HepG2 (cell line): ENCODE measurements at regions not wholly inside any gene's neighbourhood (a gene's known extent, or its start where the extent isn't known, plus 50 kb on each side); places are given as distances from the start of the nearest gene placed in this dataset.

ENCODE experiments used
- ATAC-seq: fragments of 200-7000 bp; cut with Tn5 transposase; 3 replicates; pipeline ENCODE4 v1.9.1; 2020; ENCODE audit warnings: mild to moderate bottlenecking, moderate library complexity
- BruUV-seq: library from RNA; stranded (reverse); fragments of 400-500 nt; replicated peaks from 2 replicates; lab custom pipeline; 2021; lab: Mats Ljungman, UMichigan
- CTCF ChIA-PET: fragments of 300-600 bp; formaldehyde crosslinking; extraction: SDS; loops from one replicate; lab custom pipeline; 2021; ENCODE audit warnings: low total read pairs, inconsistent platforms, low intra/inter-chr PET ratio; lab: Yijun Ruan, JAX
- POLR2A ChIA-PET: fragments of 350-600 bp; sonication (Branson Sonifier 250); formaldehyde crosslinking; loops from one replicate; lab custom pipeline; 2020; ENCODE audit warnings: antibody characterized with exemption, inconsistent platforms; lab: Yijun Ruan, JAX
- DNase-seq: peaks from one replicate; pipeline ENCODE4 v3.0.0-alpha.2; 2015; ENCODE audit warnings: low spot score
- FAIRE-seq: peaks from 3 replicates; lab custom pipeline; 2011; peaks lifted over from hg19 to GRCh38; lab: Jason Lieb, UNC
- H2AFZ ChIP-seq: one replicate; pipeline ENCODE4 v1.6.1; 2011; ENCODE audit warnings: low read length, inconsistent platforms
- H3K27ac ChIP-seq: fragments of 300-600 bp; 3 replicates; pipeline ENCODE4 v1.8.0; 2011; ENCODE audit warnings: mixed run types, mild to moderate bottlenecking, mixed read lengths, low read length, inconsistent platforms; ENCODE audit not compliant: insufficient read depth; ENCODE audit errors: extremely low read length
- H3K27me3 ChIP-seq, 2 experiments: fragments of 200-600 bp in 1 of 2; 2 replicates in 1 of 2; 3 replicates in 1 of 2; pipeline versions ENCODE4 v1.6.0 to v1.8.0; 2011; ENCODE audit warnings: low read length in 2 of 2, mild to moderate bottlenecking in 2 of 2, moderate library complexity in 2 of 2, inconsistent platforms in 1 of 2; ENCODE audit not compliant: insufficient read depth in 2 of 2, control insufficient read depth in 1 of 2
- H3K36me3 ChIP-seq, 2 experiments: fragments of 200-600 bp in 1 of 2; replicated peaks in 1 of 2; 2 replicates in 1 of 2; 3 replicates in 1 of 2; pipeline versions ENCODE4 v1.5.1 to v1.8.0; 2011; ENCODE audit warnings: low read length in 2 of 2, inconsistent platforms in 1 of 2; ENCODE audit not compliant: insufficient read depth in 2 of 2, control insufficient read depth in 1 of 2
- H3K4me1 ChIP-seq: 2 replicates; pipeline ENCODE4 v1.5.1; 2012; ENCODE audit warnings: low read length, inconsistent platforms; ENCODE audit not compliant: insufficient read depth
- H3K4me2 ChIP-seq: 2 replicates; pipeline ENCODE4 v1.6.0; 2011; ENCODE audit warnings: low read depth, low read length, inconsistent platforms
- H3K4me3 ChIP-seq, 3 experiments: fragments of 200-600 bp in 1 of 3; sonication (generic), shearing (Covaris generic) in 1 of 3; replicated peaks in 1 of 3; 2 replicates each; pipeline ENCODE4 v1.5.1; 2011 to 2016; ENCODE audit warnings: low read length in 3 of 3, inconsistent platforms in 2 of 3, low read depth in 2 of 3, mild to moderate bottlenecking in 2 of 3, control low read depth in 1 of 3, mixed read lengths in 1 of 3; ENCODE audit not compliant: insufficient read depth in 1 of 3
- H3K79me2 ChIP-seq: one replicate; pipeline ENCODE4 v1.6.1; 2011; ENCODE audit warnings: low read length, inconsistent platforms; ENCODE audit not compliant: insufficient read depth
- H3K9ac ChIP-seq: 2 replicates; pipeline ENCODE4 v1.6.0; 2011; ENCODE audit warnings: mild to moderate bottlenecking, low read depth, low read length, inconsistent platforms; ENCODE audit not compliant: insufficient read depth
- H3K9me3 ChIP-seq: 2 replicates; pipeline ENCODE4 v1.5.1; 2012; ENCODE audit warnings: mild to moderate bottlenecking, low read length
- H4K20me1 ChIP-seq: 2 replicates; pipeline ENCODE4 v1.6.0; 2011; ENCODE audit warnings: inconsistent platforms, mild to moderate bottlenecking, low read length, moderate library complexity; ENCODE audit not compliant: insufficient read depth
- CHCHD3 ChIP-seq: sonication (generic); formaldehyde crosslinking; IDR thresholded peaks from 2 replicates; pipeline ENCODE4 v1.8.0; 2022; ENCODE audit warnings: mild to moderate bottlenecking, missing genetic modification reagents, moderate library complexity
- GZF1 ChIP-seq: sonication (generic); formaldehyde crosslinking; IDR thresholded peaks from 2 replicates; pipeline ENCODE4 v1.5.1; 2020; ENCODE audit warnings: mild to moderate bottlenecking, missing genetic modification reagents
- RFX1 ChIP-seq: fragments of 450-650 bp; IDR thresholded peaks from 2 replicates; pipeline ENCODE4 v1.6.1; 2017
- ZNF564 ChIP-seq: sonication (generic); formaldehyde crosslinking; IDR thresholded peaks from 2 replicates; pipeline ENCODE4 v1.8.1; 2023; ENCODE audit warnings: mild to moderate bottlenecking, missing genetic modification reagents
- ZNF569 ChIP-seq: sonication (generic); formaldehyde crosslinking; IDR thresholded peaks from 2 replicates; pipeline ENCODE4 v1.5.0; 2020; ENCODE audit warnings: mild to moderate bottlenecking, missing genetic modification reagents, moderate library complexity, borderline replicate concordance
- WGBS: methylation state at CpG from one replicate; pipeline ENCODE4 v1.1.6; 2017; ENCODE audit warnings: low lambda C conversion rate; 5-methylcytosine and 5-hydroxymethylcytosine counted together
- in situ Hi-C: cut with HindIII; loops from 2 replicates; pipeline ENCODE4 v1.10.0; 2017; ENCODE audit warnings: low pct_unique_long_range_greater_than_20kb; ENCODE audit not compliant: extremely low pct_ligation_motif_present
- intact Hi-C: fragments of 100-400 bp; cut with micrococcal nuclease; formaldehyde crosslinking; loops from one replicate; pipeline ENCODE4 v1.10.0; 2022; ENCODE audit not compliant: unreplicated experiment
- TF ChIP-seq, protein P1 (sequence below): sonication (generic); formaldehyde crosslinking; IDR thresholded peaks from 2 replicates; pipeline ENCODE4 v1.5.0; 2020; ENCODE audit warnings: missing genetic modification reagents, mild to moderate bottlenecking, borderline replicate concordance
- TF ChIP-seq, protein P2 (sequence below): sonication (generic); formaldehyde crosslinking; IDR thresholded peaks from 2 replicates; pipeline ENCODE4 v1.5.0; 2020; ENCODE audit warnings: mild to moderate bottlenecking, missing genetic modification reagents, borderline replicate concordance

DNA sequence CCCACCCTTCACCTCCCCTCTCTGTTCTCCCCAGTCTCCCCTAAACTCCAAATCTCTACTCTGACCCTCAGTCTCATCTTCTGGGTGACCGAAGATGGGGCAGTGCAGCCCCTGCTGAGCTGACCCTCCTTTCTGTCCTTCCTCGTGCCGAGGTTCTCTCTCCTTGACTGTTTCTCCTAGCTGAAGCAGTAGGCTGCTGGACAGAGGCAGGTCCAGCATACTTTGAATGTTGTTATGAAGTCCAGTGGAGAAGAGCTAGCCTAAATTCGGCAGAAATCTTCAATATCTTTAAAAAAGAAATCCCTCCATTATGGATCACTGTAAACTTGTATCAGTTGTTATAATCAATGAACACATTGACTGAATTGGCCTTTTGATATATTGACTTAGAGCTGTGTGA is 63.2 kb downstream of the RRM2 start (continued):
- TF ChIP-seq, protein P1, sequence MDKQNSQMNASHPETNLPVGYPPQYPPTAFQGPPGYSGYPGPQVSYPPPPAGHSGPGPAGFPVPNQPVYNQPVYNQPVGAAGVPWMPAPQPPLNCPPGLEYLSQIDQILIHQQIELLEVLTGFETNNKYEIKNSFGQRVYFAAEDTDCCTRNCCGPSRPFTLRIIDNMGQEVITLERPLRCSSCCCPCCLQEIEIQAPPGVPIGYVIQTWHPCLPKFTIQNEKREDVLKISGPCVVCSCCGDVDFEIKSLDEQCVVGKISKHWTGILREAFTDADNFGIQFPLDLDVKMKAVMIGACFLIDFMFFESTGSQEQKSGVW (CRISPR knock-in tag): no peak
- TF ChIP-seq ZNF569 (no peak), ZNF564 (CRISPR knock-in tag) (no peak)

DNA sequence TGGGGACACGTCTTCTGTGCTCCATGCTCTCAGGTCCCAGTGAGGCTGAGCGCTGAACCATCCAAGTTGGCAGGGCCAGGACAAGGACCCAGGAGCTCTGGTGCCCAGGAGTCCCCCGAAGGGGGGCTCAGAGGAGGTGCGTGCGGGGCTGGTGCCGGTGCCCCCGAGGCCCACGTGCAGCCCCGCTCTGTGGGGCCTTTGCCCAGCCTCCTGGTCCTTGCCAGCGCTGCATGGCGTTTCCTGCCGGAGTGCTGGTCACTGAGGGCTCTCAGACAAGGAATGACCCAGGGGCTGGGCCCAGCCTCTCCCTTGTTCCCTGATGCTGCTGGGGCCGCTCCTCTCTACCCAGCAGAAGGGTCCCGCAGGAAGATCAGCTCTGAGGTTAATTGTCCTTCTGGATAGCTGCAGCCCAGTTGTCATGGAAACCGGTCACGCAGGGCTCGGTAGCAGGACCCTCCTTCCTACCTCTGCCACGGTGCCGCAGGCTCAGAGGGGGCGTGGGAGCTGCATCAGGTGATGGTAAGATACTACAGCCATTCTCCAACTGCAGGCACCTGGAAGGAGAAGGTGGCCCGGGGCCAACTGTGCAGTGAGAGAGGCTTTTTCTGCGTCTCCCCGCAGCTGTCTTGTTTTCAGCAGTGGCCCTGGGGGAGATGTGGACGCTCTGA is 64.5 kb downstream of the RRM2 start:
- in situ Hi-C loops (no loop called here), intact Hi-C loops (no loop called here)
- Histone ChIP-seq H3K4me1 (no peaks in the 10 kb centered on the region), H3K4me2 (no peak overlapping the region), H3K9me3 (no peaks in the 10 kb centered on the region), H3K79me2 (no peaks in the 10 kb centered on the region), H3K4me3 (no peak overlapping the region), H4K20me1 (no peaks in the 10 kb centered on the region), H2AFZ (no peak overlapping the region), H3K27me3 (no peaks in the 10 kb centered on the region), H3K9ac (no peak overlapping the region), H3K27ac (no peak overlapping the region), H3K36me3 (peaks cover 0 to 3% of the 10 kb centered on the region in 2 experiments; a peak in 1 of 5 replicates)
- TF ChIP-seq GZF1 (no peak), RFX1 (peak; percentile 31; the same call in 1 of the 2 replicates)
- DNase-seq: no peak
- ChIA-PET POLR2A (no interaction called here), CTCF (interaction anchor here (2.0 kb wide), 1 partner anchor 247 kb away, joined by 22 read pairs; no protein-coding TSS in a partner anchor)
- 97% methylated on average over 18 of the region's 24 CpGs for WGBS
- no peak for ATAC-seq
- BruUV-seq: no TSS peak
- no peak for FAIRE-seq

DNA sequence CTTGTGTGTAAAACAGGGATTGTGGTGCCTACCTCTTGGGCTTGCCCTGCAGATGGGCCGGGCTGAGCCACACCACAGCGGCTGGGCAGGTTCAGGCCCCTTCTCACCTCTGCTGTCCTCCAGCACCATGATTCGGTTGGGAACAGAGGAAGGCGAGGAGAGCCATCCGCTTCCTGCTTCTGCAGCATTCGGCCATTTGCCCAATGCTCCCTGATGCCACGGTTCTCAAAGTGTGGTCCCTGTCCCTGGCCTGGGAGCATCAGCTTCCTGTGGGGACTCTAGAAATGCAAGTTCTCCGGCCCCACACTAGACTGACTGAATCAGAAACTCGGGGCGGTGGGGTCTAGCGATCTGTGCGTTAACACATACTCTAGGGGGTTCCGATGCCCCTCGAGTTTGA is 65.1 kb downstream of the RRM2 start:
- H3K27me3 ChIP-seq: no peaks in the 10 kb centered on the region
- no peaks in the 10 kb centered on the region for H4K20me1 ChIP-seq
- no peaks in the 10 kb centered on the region for H3K79me2 ChIP-seq
- H3K27ac ChIP-seq: no peak overlapping the region
- in situ Hi-C loops (no loop called here), intact Hi-C loops (loop anchor here (1.0 kb wide), 2 partner anchors 63 to 222 kb away; no protein-coding TSS in a partner anchor)
- no peak overlapping the region for H3K9ac ChIP-seq
- WGBS: 92% methylated on average over 14 of the region's 14 CpGs
- ChIA-PET POLR2A (no interaction called here), CTCF (interaction anchor here (1.3 to 2.0 kb wide), 4 partner anchors 63 to 247 kb away, joined by 6 to 22 read pairs (median 8); partner anchors contain the start of gene HPCAL1)
- H3K4me1 ChIP-seq: no peaks in the 10 kb centered on the region
- no peak overlapping the region for H3K4me3 ChIP-seq
- DNase-seq (no peak), FAIRE-seq (no peak), ATAC-seq (no peak)
- BruUV-seq: no TSS peak
- peaks cover 0 to 3% of the 10 kb centered on the region in 2 experiments; a peak in 1 of 5 replicates for H3K36me3 ChIP-seq
- H3K9me3 ChIP-seq: no peaks in the 10 kb centered on the region
- no peak overlapping the region for H3K4me2 ChIP-seq
- no peak overlapping the region for H2AFZ ChIP-seq
- no peak for TF ChIP-seq CHCHD3
- TF ChIP-seq, protein P2, sequence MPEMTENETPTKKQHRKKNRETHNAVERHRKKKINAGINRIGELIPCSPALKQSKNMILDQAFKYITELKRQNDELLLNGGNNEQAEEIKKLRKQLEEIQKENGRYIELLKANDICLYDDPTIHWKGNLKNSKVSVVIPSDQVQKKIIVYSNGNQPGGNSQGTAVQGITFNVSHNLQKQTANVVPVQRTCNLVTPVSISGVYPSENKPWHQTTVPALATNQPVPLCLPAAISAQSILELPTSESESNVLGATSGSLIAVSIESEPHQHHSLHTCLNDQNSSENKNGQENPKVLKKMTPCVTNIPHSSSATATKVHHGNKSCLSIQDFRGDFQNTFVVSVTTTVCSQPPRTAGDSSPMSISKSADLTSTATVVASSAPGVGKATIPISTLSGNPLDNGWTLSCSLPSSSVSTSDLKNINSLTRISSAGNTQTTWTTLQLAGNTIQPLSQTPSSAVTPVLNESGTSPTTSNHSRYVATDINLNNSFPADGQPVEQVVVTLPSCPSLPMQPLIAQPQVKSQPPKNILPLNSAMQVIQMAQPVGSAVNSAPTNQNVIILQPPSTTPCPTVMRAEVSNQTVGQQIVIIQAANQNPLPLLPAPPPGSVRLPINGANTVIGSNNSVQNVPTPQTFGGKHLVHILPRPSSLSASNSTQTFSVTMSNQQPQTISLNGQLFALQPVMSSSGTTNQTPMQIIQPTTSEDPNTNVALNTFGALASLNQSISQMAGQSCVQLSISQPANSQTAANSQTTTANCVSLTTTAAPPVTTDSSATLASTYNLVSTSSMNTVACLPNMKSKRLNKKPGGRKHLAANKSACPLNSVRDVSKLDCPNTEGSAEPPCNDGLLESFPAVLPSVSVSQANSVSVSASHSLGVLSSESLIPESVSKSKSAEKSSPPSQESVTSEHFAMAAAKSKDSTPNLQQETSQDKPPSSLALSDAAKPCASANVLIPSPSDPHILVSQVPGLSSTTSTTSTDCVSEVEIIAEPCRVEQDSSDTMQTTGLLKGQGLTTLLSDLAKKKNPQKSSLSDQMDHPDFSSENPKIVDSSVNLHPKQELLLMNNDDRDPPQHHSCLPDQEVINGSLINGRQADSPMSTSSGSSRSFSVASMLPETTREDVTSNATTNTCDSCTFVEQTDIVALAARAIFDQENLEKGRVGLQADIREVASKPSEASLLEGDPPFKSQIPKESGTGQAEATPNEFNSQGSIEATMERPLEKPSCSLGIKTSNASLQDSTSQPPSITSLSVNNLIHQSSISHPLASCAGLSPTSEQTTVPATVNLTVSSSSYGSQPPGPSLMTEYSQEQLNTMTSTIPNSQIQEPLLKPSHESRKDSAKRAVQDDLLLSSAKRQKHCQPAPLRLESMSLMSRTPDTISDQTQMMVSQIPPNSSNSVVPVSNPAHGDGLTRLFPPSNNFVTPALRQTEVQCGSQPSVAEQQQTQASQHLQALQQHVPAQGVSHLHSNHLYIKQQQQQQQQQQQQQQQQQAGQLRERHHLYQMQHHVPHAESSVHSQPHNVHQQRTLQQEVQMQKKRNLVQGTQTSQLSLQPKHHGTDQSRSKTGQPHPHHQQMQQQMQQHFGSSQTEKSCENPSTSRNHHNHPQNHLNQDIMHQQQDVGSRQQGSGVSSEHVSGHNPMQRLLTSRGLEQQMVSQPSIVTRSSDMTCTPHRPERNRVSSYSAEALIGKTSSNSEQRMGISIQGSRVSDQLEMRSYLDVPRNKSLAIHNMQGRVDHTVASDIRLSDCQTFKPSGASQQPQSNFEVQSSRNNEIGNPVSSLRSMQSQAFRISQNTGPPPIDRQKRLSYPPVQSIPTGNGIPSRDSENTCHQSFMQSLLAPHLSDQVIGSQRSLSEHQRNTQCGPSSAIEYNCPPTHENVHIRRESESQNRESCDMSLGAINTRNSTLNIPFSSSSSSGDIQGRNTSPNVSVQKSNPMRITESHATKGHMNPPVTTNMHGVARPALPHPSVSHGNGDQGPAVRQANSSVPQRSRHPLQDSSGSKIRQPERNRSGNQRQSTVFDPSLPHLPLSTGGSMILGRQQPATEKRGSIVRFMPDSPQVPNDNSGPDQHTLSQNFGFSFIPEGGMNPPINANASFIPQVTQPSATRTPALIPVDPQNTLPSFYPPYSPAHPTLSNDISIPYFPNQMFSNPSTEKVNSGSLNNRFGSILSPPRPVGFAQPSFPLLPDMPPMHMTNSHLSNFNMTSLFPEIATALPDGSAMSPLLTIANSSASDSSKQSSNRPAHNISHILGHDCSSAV (CRISPR knock-in tag): no peak
